H1 (cell line): ENCODE measurements at regions not wholly inside any gene's neighbourhood (a gene's known extent, or its start where the extent isn't known, plus 50 kb on each side); places are given as distances from the start of the nearest gene placed in this dataset.

Source experiments
- CTCF ChIA-PET: fragments of 300-600 bp; sonication (Branson Sonifier 250); formaldehyde crosslinking; loops from one replicate; lab custom pipeline; 2021; ENCODE audit not compliant: partially characterized antibody; lab: Charles Lee
- POLR2A ChIA-PET: fragments of 300-600 bp; sonication (Branson Sonifier 250); formaldehyde crosslinking; loops from one replicate; lab custom pipeline; 2021; ENCODE audit warnings: inconsistent platforms; ENCODE audit not compliant: partially characterized antibody; lab: Charles Lee
- DNase-seq, 2 experiments: peaks; one replicate each; pipeline versions ENCODE4 v3.0.0 to v3.0.0-alpha.2; 2010 to 2022; ENCODE audit warnings: low spot score in 2 of 2, low read depth in 1 of 2, mixed read lengths in 1 of 2
- FAIRE-seq: peaks from 2 replicates; lab custom pipeline; 2011; peaks lifted over from hg19 to GRCh38; lab: Jason Lieb, UNC
- H2AFZ ChIP-seq: 2 replicates; pipeline ENCODE4 v1.8.1; 2012; ENCODE audit warnings: low read length, inconsistent platforms
- H2AK5ac ChIP-seq: 2 replicates; pipeline ENCODE4 v1.6.1; 2013; ENCODE audit warnings: low read depth, low read length
- H2BK120ac ChIP-seq: replicated peaks from 2 replicates; pipeline ENCODE3; 2013; ENCODE audit warnings: low read depth, low read length, inconsistent platforms
- H2BK12ac ChIP-seq: 2 replicates; pipeline ENCODE4 v1.6.1; 2013; ENCODE audit warnings: low read depth, low read length
- H2BK15ac ChIP-seq: 2 replicates; pipeline ENCODE4 v1.6.1; 2013; ENCODE audit warnings: low read length
- H2BK20ac ChIP-seq: 2 replicates; pipeline ENCODE4 v1.6.1; 2013; ENCODE audit warnings: low read length
- H2BK5ac ChIP-seq: 2 replicates; pipeline ENCODE4 v1.6.1; 2013; ENCODE audit warnings: low read depth, low read length
- H3K14ac ChIP-seq: 2 replicates; pipeline ENCODE4 v1.6.1; 2013; ENCODE audit warnings: inconsistent platforms; ENCODE audit not compliant: insufficient read length
- H3K18ac ChIP-seq: 2 replicates; pipeline ENCODE4 v1.6.1; 2013; ENCODE audit warnings: low read length; ENCODE audit errors: extremely low read depth
- H3K23ac ChIP-seq: 2 replicates; pipeline ENCODE4 v1.6.1; 2013; ENCODE audit warnings: inconsistent platforms; ENCODE audit not compliant: insufficient read length
- H3K23me2 ChIP-seq: 2 replicates; pipeline ENCODE4 v1.6.1; 2013; ENCODE audit warnings: low read depth, low read length
- H3K27ac ChIP-seq: 2 replicates; pipeline ENCODE4 v1.6.1; 2011; ENCODE audit warnings: low read depth, low read length, inconsistent platforms
- H3K27me3 ChIP-seq, 4 experiments: replicated peaks in 1 of 4; 1 replicate in 1 of 4; 2 replicates in 3 of 4; pipeline versions ENCODE4 v1.6.1 to v1.8.1; 2011 to 2013; ENCODE audit warnings: low read length in 3 of 4, mild to moderate bottlenecking in 3 of 4, inconsistent platforms in 2 of 4, mixed read lengths in 2 of 4, moderate library complexity in 1 of 4; ENCODE audit not compliant: control insufficient read depth in 3 of 4, insufficient read depth in 3 of 4; ENCODE audit errors: extremely low read depth in 1 of 4
- H3K36me3 ChIP-seq, 4 experiments: 2 replicates each; pipeline versions ENCODE4 v1.6.1 to v1.8.1; 2011 to 2013; ENCODE audit warnings: mild to moderate bottlenecking in 4 of 4, low read length in 3 of 4, moderate library complexity in 2 of 4, control low read depth in 1 of 4, inconsistent platforms in 1 of 4; ENCODE audit not compliant: insufficient read depth in 4 of 4, control insufficient read depth in 2 of 4
- H3K4ac ChIP-seq: replicated peaks from 2 replicates; pipeline ENCODE3; 2013; ENCODE audit warnings: low read length, low read depth, mixed read lengths, inconsistent platforms; ENCODE audit not compliant: insufficient read length
- H3K4me1 ChIP-seq, 4 experiments: replicated peaks in 1 of 4; 1 replicate in 1 of 4; 2 replicates in 3 of 4; pipeline versions ENCODE4 v1.6.1 to v1.8.1; 2011 to 2013; ENCODE audit warnings: low read length in 3 of 4, inconsistent platforms in 2 of 4, mixed read lengths in 1 of 4; ENCODE audit not compliant: insufficient read depth in 4 of 4, control insufficient read depth in 3 of 4
- H3K4me2 ChIP-seq, 2 experiments: 2 replicates each; pipeline versions ENCODE4 v1.6.1 to v1.8.1; 2011 to 2013; ENCODE audit warnings: low read depth in 2 of 2, low read length in 2 of 2, control low read depth in 1 of 2, inconsistent platforms in 1 of 2, mild to moderate bottlenecking in 1 of 2; ENCODE audit not compliant: insufficient read depth in 1 of 2
- H3K4me3 ChIP-seq, 4 experiments: fragments of 200-600, 300-600 bp in 1 of 4; sonication (generic), shearing (Covaris generic), sonication (Bioruptor Twin) in 1 of 4; 2 replicates each; pipeline versions ENCODE4 v1.5.1 to v1.8.1; 2011 to 2016; ENCODE audit warnings: low read length in 4 of 4, low read depth in 3 of 4, control low read depth in 2 of 4, inconsistent platforms in 2 of 4, mild to moderate bottlenecking in 2 of 4, mixed read lengths in 1 of 4, moderate library complexity in 1 of 4; ENCODE audit not compliant: insufficient read depth in 2 of 4; ENCODE audit errors: extremely low read depth in 1 of 4
- H3K56ac ChIP-seq: replicated peaks from 2 replicates; pipeline ENCODE3; 2013; ENCODE audit warnings: low read depth, mild to moderate bottlenecking, mixed read lengths, low read length, inconsistent platforms; ENCODE audit not compliant: insufficient read length
- H3K79me1 ChIP-seq: 2 replicates; pipeline ENCODE4 v1.6.1; 2013; ENCODE audit warnings: low read depth, low read length, control low read depth
- H3K79me2 ChIP-seq, 2 experiments: 2 replicates each; pipeline versions ENCODE4 v1.6.1 to v1.8.1; 2012 to 2013; ENCODE audit warnings: low read length in 2 of 2, mild to moderate bottlenecking in 2 of 2, inconsistent platforms in 1 of 2; ENCODE audit not compliant: insufficient read depth in 2 of 2, control insufficient read depth in 1 of 2
- H3K9ac ChIP-seq, 4 experiments: replicated peaks in 1 of 4; 1 replicate in 1 of 4; 2 replicates in 3 of 4; pipeline versions ENCODE4 v1.6.1 to v1.8.1; 2011 to 2013; ENCODE audit warnings: low read depth in 3 of 4, low read length in 3 of 4, control low read depth in 2 of 4, mild to moderate bottlenecking in 2 of 4, moderate library complexity in 2 of 4, inconsistent platforms in 1 of 4; ENCODE audit errors: extremely low read depth in 1 of 4
- H3K9me3 ChIP-seq, 2 experiments: 2 replicates each; pipeline versions ENCODE4 v1.6.1 to v1.8.1; 2012 to 2013; ENCODE audit warnings: mild to moderate bottlenecking in 2 of 2, moderate library complexity in 2 of 2, control low read depth in 1 of 2, inconsistent platforms in 1 of 2, low read depth in 1 of 2, low read length in 1 of 2, mixed read lengths in 1 of 2; ENCODE audit not compliant: insufficient read depth in 2 of 2
- H4K20me1 ChIP-seq, 2 experiments: replicated peaks in 1 of 2; 2 replicates each; pipeline versions ENCODE3 to v1.8.1; 2011 to 2013; ENCODE audit warnings: inconsistent platforms in 2 of 2, low read length in 2 of 2, mild to moderate bottlenecking in 1 of 2; ENCODE audit not compliant: insufficient read depth in 2 of 2, control insufficient read depth in 1 of 2
- H4K5ac ChIP-seq: 2 replicates; pipeline ENCODE4 v1.6.1; 2013; ENCODE audit warnings: low read length, low read depth, mixed read lengths, inconsistent platforms; ENCODE audit not compliant: insufficient read length
- H4K8ac ChIP-seq: 2 replicates; pipeline ENCODE4 v1.8.0; 2013; ENCODE audit warnings: mild to moderate bottlenecking, moderate library complexity, low read length, inconsistent platforms; ENCODE audit not compliant: insufficient read depth; ENCODE audit errors: extremely low read depth
- H4K91ac ChIP-seq: replicated peaks from 2 replicates; pipeline ENCODE3; 2013; ENCODE audit warnings: low read length, mixed read lengths, inconsistent platforms; ENCODE audit not compliant: insufficient read length
- EP300 ChIP-seq, 2 experiments: IDR thresholded peaks; 1 replicate in 1 of 2; 2 replicates in 1 of 2; pipeline ENCODE4 v1.6.1; 2011 to 2012; ENCODE audit warnings: low read depth in 2 of 2, low read length in 2 of 2, mild to moderate bottlenecking in 2 of 2, borderline replicate concordance in 1 of 2, inconsistent platforms in 1 of 2, moderate library complexity in 1 of 2
- KDM4A ChIP-seq: IDR thresholded peaks from one replicate; pipeline ENCODE4 v1.7.1; 2012; ENCODE audit warnings: low read depth, mild to moderate bottlenecking, moderate library complexity, low read length, inconsistent platforms; ENCODE audit not compliant: severe bottlenecking
- POLR2A ChIP-seq, 2 experiments: IDR thresholded peaks; 1 replicate in 1 of 2; 2 replicates in 1 of 2; pipeline ENCODE4 v1.6.1; 2011; ENCODE audit warnings: low read depth in 2 of 2, low read length in 2 of 2, mild to moderate bottlenecking in 2 of 2; ENCODE audit errors: control extremely low read depth in 1 of 2
- SP1 ChIP-seq: IDR thresholded peaks from 2 replicates; pipeline ENCODE4 v1.6.1; 2011; ENCODE audit warnings: low read depth, low read length
- TAF1 ChIP-seq: IDR thresholded peaks from 2 replicates; pipeline ENCODE4 v1.6.1; 2011; ENCODE audit warnings: mild to moderate bottlenecking, low read depth, low read length
- WGBS, 2 experiments: shearing (Covaris generic) in 1 of 2; methylation state at CpG; one replicate each; pipeline versions ENCODE4 v1.1.6 to v1.1.7; 2013 to 2015; ENCODE audit warnings: low lambda C conversion rate in 2 of 2, mixed read lengths in 2 of 2, inconsistent platforms in 1 of 2, low coverage in 1 of 2, missing lambda C conversion rate in 1 of 2; ENCODE audit not compliant: insufficient replicate concordance in 2 of 2, insufficient coverage in 1 of 2, insufficient read length in 1 of 2; ENCODE audit errors: extremely low coverage in 1 of 2, missing lambda C conversion rate in 1 of 2; 5-methylcytosine and 5-hydroxymethylcytosine counted together

DNA sequence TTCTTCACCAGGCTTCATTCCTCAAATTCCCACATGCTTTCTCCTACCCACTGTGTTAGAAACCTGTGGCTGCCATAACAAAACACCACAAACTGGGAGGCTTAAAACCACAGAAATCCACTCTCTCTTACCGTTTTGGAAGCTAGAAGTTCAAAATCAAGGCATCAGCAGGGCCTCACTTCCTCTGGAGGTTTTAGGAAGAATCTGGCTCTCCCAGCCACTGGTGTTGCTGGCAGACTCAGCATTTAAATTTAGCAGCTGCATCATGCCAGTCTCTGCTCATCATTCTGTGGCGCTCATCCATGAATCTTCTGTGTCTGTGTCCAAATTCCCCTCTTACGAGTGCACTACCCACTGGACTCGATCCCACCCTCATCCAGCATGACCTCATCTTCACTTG, 248.5 kb downstream of the ZNF516 start:
- Histone ChIP-seq H4K91ac (no peak overlapping the region), H3K79me1 (no peaks in the 10 kb centered on the region), H2BK5ac (no peak overlapping the region), H3K27ac (no peak overlapping the region), H3K4me1 (no peaks in the 10 kb centered on the region), H3K14ac (no peak overlapping the region), H3K23ac (no peak overlapping the region), H3K4ac (no peak overlapping the region), H3K27me3 (no peaks in the 10 kb centered on the region), H2AFZ (no peak overlapping the region), H2BK15ac (no peak overlapping the region), H3K9me3 (no peaks in the 10 kb centered on the region), H2BK12ac (no peak overlapping the region), H3K4me3 (no peak overlapping the region), H2BK120ac (no peak overlapping the region), H3K4me2 (no peak overlapping the region), H3K79me2 (no peaks in the 10 kb centered on the region), H2AK5ac (no peak overlapping the region), H3K18ac (no peak overlapping the region), H4K5ac (no peak overlapping the region), H3K23me2 (no peaks in the 10 kb centered on the region; the same call in 1 of the 2 replicates), H3K36me3 (no peaks in the 10 kb centered on the region), H4K8ac (no peak overlapping the region), H2BK20ac (no peak overlapping the region), H3K9ac (no peak overlapping the region), H3K56ac (no peak overlapping the region), H4K20me1 (no peaks in the 10 kb centered on the region)
- 92% methylated on average over 4 of the region's 4 CpGs; no CpG with 5 or more reads in 1 of the 2 experiments for WGBS, 2 experiments
- ChIA-PET CTCF (interaction anchor here (1.2 to 1.9 kb wide), 4 partner anchors 11 to 362 kb away, joined by 3 to 7 read pairs (median 4); no protein-coding TSS in a partner anchor), POLR2A (no interaction called here)
- no peak for TF ChIP-seq SP1
- no peak for TF ChIP-seq EP300 (IDR thresholded peaks at IDR 0.05; ENCODE audit: borderline replicate concordance in 1 of 2, low read depth in 2 of 2, low read length in 2 of 2)
- TF ChIP-seq TAF1: no peak
- no peak for TF ChIP-seq KDM4A
- no peak for TF ChIP-seq POLR2A (IDR thresholded peaks at IDR 0.05; ENCODE audit: control extremely low read depth in 1 of 2, low read depth in 2 of 2, low read length in 2 of 2)
- FAIRE-seq (no peak), DNase-seq (no peak)
